ENCODE measurements at regions not wholly inside any gene's neighbourhood (a gene's known extent, or its start where the extent isn't known, plus 50 kb on each side); places are given as distances from the start of the nearest gene placed in this dataset.

- H3K36me3 ChIP-seq, result peaks cover 11% of the 10 kb centered on the region
- no peaks in the 10 kb centered on the region for H3K4me1 ChIP-seq (ENCODE audit: low read depth)
- DNase-seq (ENCODE audit: low read depth in 1 of 2, low spot score in 1 of 2), result no peak
- no peak for TF ChIP-seq CTCF (IDR thresholded peaks at IDR 0.05; ENCODE audit: low read depth, low read length)
- H3K9me3 ChIP-seq (ENCODE audit: low read depth), result no peaks in the 10 kb centered on the region
- no peak overlapping the region for H3K27ac ChIP-seq
- no peaks in the 10 kb centered on the region for H3K27me3 ChIP-seq
- H3K4me3 ChIP-seq, result no peak overlapping the region
These were observed 110.7 kb downstream of the SIPA1L2 start for GRCh38 chr1:232519186-232519585.

DNA sequence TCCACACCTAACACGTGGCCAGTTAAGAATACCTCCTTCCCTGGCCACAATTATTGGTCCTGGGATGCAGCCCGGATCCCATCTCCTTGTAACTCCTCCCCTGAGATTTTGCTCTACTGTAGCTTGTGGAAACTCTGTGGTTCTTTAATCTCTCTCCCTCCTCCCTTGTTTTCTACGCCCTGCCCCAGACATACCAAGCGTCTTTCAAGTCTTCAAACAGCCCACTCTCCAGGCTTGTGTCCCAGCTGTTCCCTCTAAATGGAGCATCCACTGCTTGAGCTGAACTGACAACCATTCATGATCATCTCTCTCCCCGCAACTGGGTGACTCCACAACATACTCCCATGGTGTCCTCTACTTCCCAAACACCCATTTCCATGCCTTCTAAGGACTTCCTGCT is 111.6 kb downstream of the SIPA1L2 start:
- TF ChIP-seq CTCF (IDR thresholded peaks at IDR 0.05; ENCODE audit: low read depth, low read length), result no peak
- Histone ChIP-seq H3K27ac (no peak overlapping the region), H3K4me3 (no peak overlapping the region), H3K4me1 (ENCODE audit: low read depth) (no peaks in the 10 kb centered on the region), H3K9me3 (ENCODE audit: low read depth) (no peaks in the 10 kb centered on the region), H3K27me3 (no peaks in the 10 kb centered on the region), H3K36me3 (peaks cover 13% of the 10 kb centered on the region)
- DNase-seq (ENCODE audit: low read depth in 1 of 2, low spot score in 1 of 2), result no peak

- no peaks in the 10 kb centered on the region for H3K27me3 ChIP-seq
- no peaks in the 10 kb centered on the region for H3K9me3 ChIP-seq (ENCODE audit: low read depth)
- no peak for TF ChIP-seq CTCF (IDR thresholded peaks at IDR 0.05; ENCODE audit: low read depth, low read length)
- H3K4me3 ChIP-seq, result no peak overlapping the region
- H3K36me3 ChIP-seq, result peaks cover 13% of the 10 kb centered on the region
- no peak for DNase-seq (ENCODE audit: low read depth in 1 of 2, low spot score in 1 of 2)
- H3K27ac ChIP-seq, result no peak overlapping the region
- peaks cover 8% of the 10 kb centered on the region for H3K4me1 ChIP-seq (ENCODE audit: low read depth)
These were observed 112.7 kb downstream of the SIPA1L2 start for GRCh38 chr1:232517204-232517603.

DNA sequence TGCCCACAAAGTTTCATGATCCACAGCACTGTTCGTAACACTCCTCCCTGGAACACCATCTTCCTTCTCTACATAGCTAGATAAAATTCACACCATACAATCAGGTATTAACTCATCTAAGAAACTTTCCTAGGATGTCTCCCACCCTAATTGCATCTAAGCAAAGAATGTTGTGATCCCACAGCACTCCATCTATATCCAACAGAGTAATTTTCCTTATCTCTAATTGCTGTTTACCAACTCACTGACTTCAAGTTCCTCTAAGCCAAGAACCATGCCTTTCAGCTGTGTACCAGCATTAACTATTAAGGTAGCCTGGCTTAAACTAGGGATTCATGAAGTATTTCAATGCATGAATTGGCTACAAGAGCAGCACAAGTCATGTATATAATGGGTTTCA is 114.2 kb downstream of the SIPA1L2 start:
- no peak overlapping the region for H3K4me3 ChIP-seq
- H3K27ac ChIP-seq, result no peak overlapping the region
- no peaks in the 10 kb centered on the region for H3K27me3 ChIP-seq
- peaks cover 12% of the 10 kb centered on the region for H3K4me1 ChIP-seq (ENCODE audit: low read depth)
- no peaks in the 10 kb centered on the region for H3K9me3 ChIP-seq (ENCODE audit: low read depth)
- no peak for TF ChIP-seq CTCF (IDR thresholded peaks at IDR 0.05; ENCODE audit: low read depth, low read length)
- peaks cover 13% of the 10 kb centered on the region for H3K36me3 ChIP-seq
- no peak for DNase-seq (ENCODE audit: low read depth in 1 of 2, low spot score in 1 of 2)

DNA sequence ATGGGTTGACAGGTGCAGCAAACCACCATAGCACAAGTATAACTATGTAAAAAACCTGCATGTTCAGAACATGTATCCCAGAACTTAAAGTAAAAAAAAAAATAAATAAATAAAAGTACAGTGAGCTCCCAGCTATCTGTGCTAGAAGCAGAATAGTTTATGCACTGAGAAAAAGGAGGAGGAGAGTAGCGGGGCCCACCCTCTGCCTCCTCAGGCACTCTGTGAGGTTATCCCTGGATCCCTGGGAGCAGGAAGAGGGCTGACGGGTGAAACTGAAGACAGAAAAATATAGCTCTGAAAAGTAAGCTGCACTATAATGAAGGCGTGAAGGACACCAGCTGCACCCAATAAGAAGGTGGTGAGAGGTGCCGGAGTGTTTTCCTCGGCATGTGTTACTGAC is 117.2 kb downstream of the SIPA1L2 start:
- Histone ChIP-seq H3K36me3 (peaks cover 13% of the 10 kb centered on the region), H3K27me3 (no peaks in the 10 kb centered on the region), H3K27ac (no peak overlapping the region), H3K4me1 (ENCODE audit: low read depth) (peaks cover 21% of the 10 kb centered on the region), H3K4me3 (no peak overlapping the region), H3K9me3 (ENCODE audit: low read depth) (no peaks in the 10 kb centered on the region)
- no peak for TF ChIP-seq CTCF (IDR thresholded peaks at IDR 0.05; ENCODE audit: low read depth, low read length)
- DNase-seq (ENCODE audit: low read depth in 1 of 2, low spot score in 1 of 2), result no peak

GRCh38 chr1:232511172-232511571 is 118.8 kb downstream of the SIPA1L2 start:
- DNase-seq (ENCODE audit: low read depth in 1 of 2, low spot score in 1 of 2), result no peak
- H3K4me1 ChIP-seq (ENCODE audit: low read depth), result peaks cover 26% of the 10 kb centered on the region
- TF ChIP-seq CTCF (IDR thresholded peaks at IDR 0.05; ENCODE audit: low read depth, low read length), result no peak

More at GRCh38 chr1:232511172-232511571, 118.8 kb downstream of the SIPA1L2 start:
- no peaks in the 10 kb centered on the region for H3K27me3 ChIP-seq
- H3K27ac ChIP-seq, result no peak overlapping the region
- no peaks in the 10 kb centered on the region for H3K9me3 ChIP-seq (ENCODE audit: low read depth)
- peaks cover 13% of the 10 kb centered on the region for H3K36me3 ChIP-seq
- H3K4me3 ChIP-seq, result no peak overlapping the region

All from cardiac muscle cell (in vitro differentiated cells and primary cell).